ENCODE measurements at regions not wholly inside any gene's neighbourhood (a gene's known extent, or its start where the extent isn't known, plus 50 kb on each side); places are given as distances from the start of the nearest gene placed in this dataset.

- CTCF ChIA-PET = no interaction called here
- no peak overlapping the region for H3K27ac ChIP-seq
- POLR2A ChIA-PET (ENCODE audit: low non-redundant PET) = no interaction called here
- no peak for TF ChIP-seq CTCF (conservative IDR thresholded peaks at IDR 0.05; ENCODE audit: low read depth)
- no peak for DNase-seq (ENCODE audit: low spot score)
These were observed 61.5 kb upstream of the ZNF536 start for GRCh38 chr19:30310602-30311263.

GRCh38 chr19:30311911-30312310 is 60.3 kb upstream of the ZNF536 start:
- no peak overlapping the region for H3K27ac ChIP-seq
- ChIA-PET CTCF (interaction anchor here (0.6 to 0.7 kb wide), 2 partner anchors 215 to 1725 kb away, joined by 3 read pairs; no protein-coding TSS in a partner anchor), POLR2A (ENCODE audit: low non-redundant PET) (no interaction called here)
- TF ChIP-seq CTCF (conservative IDR thresholded peaks at IDR 0.05; ENCODE audit: low read depth) = no peak
- DNase-seq (ENCODE audit: low spot score) = no peak

GRCh38 chr19:30312582-30313352 is 59.4 kb upstream of the ZNF536 start:
- ChIA-PET CTCF (interaction anchor here (0.7 kb wide), 1 partner anchor 1724 kb away, joined by 3 read pairs; no protein-coding TSS in a partner anchor), POLR2A (ENCODE audit: low non-redundant PET) (no interaction called here)
- DNase-seq (ENCODE audit: low spot score) = no peak
- TF ChIP-seq CTCF (conservative IDR thresholded peaks at IDR 0.05; ENCODE audit: low read depth) = no peak
- H3K27ac ChIP-seq = no peak overlapping the region

GRCh38 chr19:30313353-30313750 is 58.8 kb upstream of the ZNF536 start:
- TF ChIP-seq CTCF (conservative IDR thresholded peaks at IDR 0.05; ENCODE audit: low read depth) = no peak
- ChIA-PET CTCF (no interaction called here), POLR2A (ENCODE audit: low non-redundant PET) (no interaction called here)
- no peak for DNase-seq (ENCODE audit: low spot score)
- no peak overlapping the region for H3K27ac ChIP-seq

GRCh38 chr19:30314056-30314804 is 58.0 kb upstream of the ZNF536 start:
- DNase-seq (ENCODE audit: low spot score) = no peak
- ChIA-PET POLR2A (ENCODE audit: low non-redundant PET) (no interaction called here), CTCF (no interaction called here)
- no peak overlapping the region for H3K27ac ChIP-seq
- no peak for TF ChIP-seq CTCF (conservative IDR thresholded peaks at IDR 0.05; ENCODE audit: low read depth)

GRCh38 chr19:30314805-30315155 is 57.4 kb upstream of the ZNF536 start:
- POLR2A ChIA-PET (ENCODE audit: low non-redundant PET) = no interaction called here
- DNase-seq (ENCODE audit: low spot score) = no peak
- TF ChIP-seq CTCF (conservative IDR thresholded peaks at IDR 0.05; ENCODE audit: low read depth) = no peak
- CTCF ChIA-PET = no interaction called here
- no peak overlapping the region for H3K27ac ChIP-seq
